KMS-11 (cell line): ENCODE measurements at regions not wholly inside any gene's neighbourhood (a gene's known extent, or its start where the extent isn't known, plus 50 kb on each side); places are given as distances from the start of the nearest gene placed in this dataset.

Source experiments
- H2AFZ ChIP-seq: fragments of 200-600 bp; sonication (generic); 2 replicates; pipeline ENCODE4 v1.6.1; 2016; ENCODE audit warnings: antibody characterized with exemption, mixed run types, low read depth
- H3K27ac ChIP-seq: fragments of 200-600 bp; sonication (generic); 2 replicates; pipeline ENCODE4 v1.6.1; 2016; ENCODE audit warnings: mild to moderate bottlenecking, mixed run types
- H3K27me3 ChIP-seq: fragments of 200-600 bp; sonication (generic); 2 replicates; pipeline ENCODE4 v1.6.1; 2017; ENCODE audit warnings: mild to moderate bottlenecking, low read depth, mixed run types, moderate library complexity; ENCODE audit not compliant: insufficient read depth
- H3K36me3 ChIP-seq: fragments of 200-600 bp; sonication (generic); 2 replicates; pipeline ENCODE4 v1.6.1; 2017; ENCODE audit warnings: mild to moderate bottlenecking, mixed run types; ENCODE audit not compliant: insufficient read depth
- H3K4me1 ChIP-seq: fragments of 200-600 bp; sonication (generic); 2 replicates; pipeline ENCODE4 v1.6.1; 2016; ENCODE audit warnings: mild to moderate bottlenecking, low read depth, mixed run types; ENCODE audit not compliant: poor library complexity, severe bottlenecking
- H3K4me2 ChIP-seq: fragments of 200-600 bp; sonication (generic); 2 replicates; pipeline ENCODE4 v1.7.0; 2016; ENCODE audit warnings: mild to moderate bottlenecking, mixed run types
- H3K4me3 ChIP-seq: fragments of 200-600 bp; sonication (generic); IDR thresholded peaks from 2 replicates; pipeline ENCODE4 v1.6.1; 2017; ENCODE audit warnings: low read depth, low read length, mixed read lengths; ENCODE audit not compliant: insufficient read depth
- H3K79me2 ChIP-seq: fragments of 200-600 bp; sonication (generic); 2 replicates; pipeline ENCODE4 v1.6.1; 2016; ENCODE audit warnings: low read depth, mixed run types; ENCODE audit not compliant: insufficient read depth
- H3K9ac ChIP-seq: fragments of 200-600 bp; sonication (generic); 2 replicates; pipeline ENCODE4 v1.6.1; 2016; ENCODE audit warnings: mild to moderate bottlenecking, mixed run types
- H4K20me1 ChIP-seq: fragments of 200-600 bp; sonication (generic); 2 replicates; pipeline ENCODE4 v1.6.1; 2016; ENCODE audit warnings: mild to moderate bottlenecking, mixed run types; ENCODE audit not compliant: insufficient read depth
- CTCF ChIP-seq: fragments of 200-600 bp; sonication (generic); conservative IDR thresholded peaks from 2 replicates; pipeline ENCODE4 v1.6.1; 2017; ENCODE audit warnings: low read depth, mild to moderate bottlenecking, antibody characterized with exemption, low read length, moderate library complexity, mixed read lengths

GRCh38 chr9:1152171-1152570, 102.0 kb downstream of the DMRT2 start:
- H2AFZ ChIP-seq, result no peak overlapping the region

DNA sequence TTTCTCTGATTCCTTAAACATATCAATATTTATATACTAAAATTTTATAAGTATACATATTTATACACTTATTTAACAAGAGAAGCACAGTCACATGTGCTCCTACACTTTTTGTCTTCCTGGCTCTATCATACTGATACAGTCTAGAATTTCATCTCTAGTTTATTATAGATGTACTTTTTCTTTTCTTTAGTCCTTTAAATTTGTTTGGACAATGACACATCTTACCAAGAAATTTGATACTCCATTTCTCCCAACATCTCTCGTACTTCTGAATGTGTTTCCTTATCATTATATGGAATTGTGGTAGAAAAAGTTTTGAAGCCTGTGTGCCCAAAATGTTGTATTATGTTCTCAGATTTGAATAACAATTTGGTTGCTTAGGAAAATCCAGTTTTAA, 104.6 kb downstream of the DMRT2 start:
- no peak overlapping the region for H3K4me2 ChIP-seq
- no peak overlapping the region for H3K27ac ChIP-seq
- H3K36me3 ChIP-seq, result no peaks in the 10 kb centered on the region
- no peaks in the 10 kb centered on the region for H3K79me2 ChIP-seq
- no peak overlapping the region for H3K9ac ChIP-seq
- H3K4me3 ChIP-seq, result no peak overlapping the region
- H3K4me1 ChIP-seq, result peaks cover 18% of the 10 kb centered on the region
- H2AFZ ChIP-seq, result no peak overlapping the region
- TF ChIP-seq CTCF, result no peak
- H3K27me3 ChIP-seq, result no peaks in the 10 kb centered on the region
- H4K20me1 ChIP-seq, result no peaks in the 10 kb centered on the region

More at GRCh38 chr9:1152171-1152570, 102.0 kb downstream of the DMRT2 start:
- no peak for TF ChIP-seq CTCF
- no peaks in the 10 kb centered on the region for H3K79me2 ChIP-seq
- peaks cover 18% of the 10 kb centered on the region for H3K4me1 ChIP-seq
- no peak overlapping the region for H3K4me3 ChIP-seq
- H3K9ac ChIP-seq, result no peak overlapping the region
- H3K27ac ChIP-seq, result no peak overlapping the region
- no peak overlapping the region for H3K4me2 ChIP-seq
- H3K36me3 ChIP-seq, result no peaks in the 10 kb centered on the region
- H3K27me3 ChIP-seq, result no peaks in the 10 kb centered on the region
- no peaks in the 10 kb centered on the region for H4K20me1 ChIP-seq

- no peak for TF ChIP-seq CTCF
- Histone ChIP-seq H3K4me3 (no peak overlapping the region), H3K4me1 (peaks cover 18% of the 10 kb centered on the region), H3K9ac (no peak overlapping the region), H3K27ac (no peak overlapping the region), H3K27me3 (no peaks in the 10 kb centered on the region), H4K20me1 (no peaks in the 10 kb centered on the region), H2AFZ (no peak overlapping the region), H3K36me3 (no peaks in the 10 kb centered on the region), H3K79me2 (no peaks in the 10 kb centered on the region), H3K4me2 (peak overlapping the region; percentile 7; the same call in 1 of the 2 replicates)
Observed at GRCh38 chr9:1155602-1156001, 105.4 kb downstream of the DMRT2 start.

- Histone ChIP-seq H3K4me1 (peaks cover 18% of the 10 kb centered on the region), H3K27ac (no peak overlapping the region), H3K36me3 (no peaks in the 10 kb centered on the region), H3K27me3 (no peaks in the 10 kb centered on the region), H4K20me1 (no peaks in the 10 kb centered on the region), H3K9ac (no peak overlapping the region), H3K4me3 (no peak overlapping the region), H3K79me2 (no peaks in the 10 kb centered on the region), H2AFZ (no peak overlapping the region), H3K4me2 (0 out of 2 replicates have a peak overlapping the region, but pooled peaks have one; percentile 7)
- TF ChIP-seq CTCF, result no peak
Observed at GRCh38 chr9:1156794-1157550, 106.8 kb downstream of the DMRT2 start.
